MM.1S (cell line): ENCODE measurements at regions not wholly inside any gene's neighbourhood (a gene's known extent, or its start where the extent isn't known, plus 50 kb on each side); places are given as distances from the start of the nearest gene placed in this dataset.
"Not testable (repeated sequence)": the region's sequence is repeated elsewhere in the genome, so short reads cannot be mapped to it uniquely, and the experiment has no call there.

ENCODE experiments used
- DNase-seq: peaks from one replicate; pipeline ENCODE4 v3.0.0-alpha.2; 2015
- H2AFZ ChIP-seq: fragments of 300-600 bp; sonication (generic); 2 replicates; pipeline ENCODE4 v1.6.0; 2016; ENCODE audit warnings: antibody characterized with exemption, low read length
- H3F3A ChIP-seq: fragments of 300-600 bp; sonication (generic); 2 replicates; pipeline ENCODE4 v1.6.1; 2016; ENCODE audit warnings: mild to moderate bottlenecking, antibody characterized with exemption, low read length, moderate library complexity, mixed read lengths; ENCODE audit not compliant: insufficient read depth
- H3K27ac ChIP-seq: fragments of 300-600 bp; sonication (generic); 2 replicates; pipeline ENCODE4 v1.5.1; 2016; ENCODE audit warnings: mild to moderate bottlenecking, low read length
- H3K27me3 ChIP-seq: fragments of 300-600 bp; sonication (generic); replicated peaks from 2 replicates; pipeline ENCODE4 v1.6.0; 2016; ENCODE audit warnings: low read length; ENCODE audit not compliant: insufficient read depth
- H3K36me3 ChIP-seq: fragments of 300-600 bp; sonication (generic); replicated peaks from 2 replicates; pipeline ENCODE4 v1.6.1; 2016; ENCODE audit warnings: mild to moderate bottlenecking, low read length, mixed read lengths; ENCODE audit not compliant: insufficient read depth
- H3K4me1 ChIP-seq: fragments of 300-600 bp; sonication (generic); 2 replicates; pipeline ENCODE4 v1.6.1; 2016; ENCODE audit warnings: low read length, mixed read lengths
- H3K4me2 ChIP-seq: fragments of 300-600 bp; sonication (generic); 2 replicates; pipeline ENCODE4 v1.6.0; 2016; ENCODE audit warnings: low read depth, low read length
- H3K4me3 ChIP-seq: fragments of 300-600 bp; sonication (generic); 2 replicates; pipeline ENCODE4 v1.5.1; 2016; ENCODE audit warnings: low read length, mixed read lengths
- H3K79me2 ChIP-seq: fragments of 300-600 bp; sonication (generic); 2 replicates; pipeline ENCODE4 v1.6.1; 2016; ENCODE audit warnings: mixed run types, low read length, mixed read lengths
- H3K9ac ChIP-seq: fragments of 300-600 bp; sonication (generic); 2 replicates; pipeline ENCODE4 v1.6.1; 2016; ENCODE audit warnings: low read length, mixed read lengths
- H3K9me2 ChIP-seq: fragments of 300-600 bp; sonication (generic); replicated peaks from 2 replicates; pipeline ENCODE4 v1.6.1; 2016; ENCODE audit warnings: mild to moderate bottlenecking, low read length, mixed read lengths; ENCODE audit not compliant: insufficient read depth
- H3K9me3 ChIP-seq: fragments of 300-600 bp; sonication (generic); replicated peaks from 2 replicates; pipeline ENCODE4 v1.6.1; 2016; ENCODE audit warnings: mild to moderate bottlenecking, low read length, mixed read lengths; ENCODE audit not compliant: insufficient read depth
- H4K20me1 ChIP-seq: fragments of 300-600 bp; sonication (generic); 2 replicates; pipeline ENCODE4 v1.6.1; 2016; ENCODE audit warnings: mild to moderate bottlenecking, low read length, moderate library complexity, mixed read lengths; ENCODE audit not compliant: insufficient read depth

DNA sequence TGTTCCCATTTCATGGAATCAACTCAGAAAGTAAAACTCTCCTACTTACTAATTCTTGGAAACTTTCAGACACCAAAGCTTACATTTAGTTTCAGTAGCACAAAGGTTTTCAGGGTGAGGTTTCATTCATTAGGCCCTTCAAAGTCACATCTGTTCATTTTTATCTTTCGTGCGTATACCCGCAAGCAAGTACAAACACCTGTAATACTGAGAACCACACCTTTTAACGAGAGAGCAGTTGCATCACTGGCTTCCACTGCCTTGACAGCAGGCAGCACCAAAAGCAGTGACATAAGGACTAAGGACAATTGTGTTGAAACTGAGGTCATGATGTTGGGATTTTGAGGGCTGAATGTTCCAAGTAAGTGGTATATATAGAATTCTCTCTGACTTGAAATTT is 60.5 kb downstream of the GOLGA6L22 start:
- not testable (repeated sequence) for H3K9me3 ChIP-seq, H2AFZ ChIP-seq, DNase-seq, H3K27me3 ChIP-seq, H4K20me1 ChIP-seq, H3K79me2 ChIP-seq, H3K9ac ChIP-seq, H3K9me2 ChIP-seq, H3K27ac ChIP-seq, H3F3A ChIP-seq, H3K36me3 ChIP-seq, H3K4me1 ChIP-seq, H3K4me2 ChIP-seq, H3K4me3 ChIP-seq

DNA sequence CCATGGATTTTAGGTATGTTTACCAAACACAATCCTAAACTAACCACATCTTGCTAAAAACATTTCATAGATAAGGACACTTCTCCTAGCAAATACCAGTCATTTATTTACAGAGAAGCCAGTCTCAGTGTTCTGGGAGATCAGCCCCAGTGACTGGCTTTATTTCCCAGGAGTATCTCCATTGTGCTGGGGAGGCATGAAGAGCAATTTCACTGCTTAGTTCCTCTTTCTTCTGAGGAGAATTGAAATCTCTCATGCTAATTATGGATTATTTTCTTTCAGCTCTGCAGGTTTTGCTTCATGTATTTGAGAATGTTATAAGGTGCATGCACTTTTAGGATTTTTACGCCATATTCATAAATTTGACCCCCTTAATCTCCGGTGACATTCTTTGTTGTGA is 67.8 kb downstream of the GOLGA6L22 start:
- H3K79me2 ChIP-seq, H3K4me1 ChIP-seq, H3K9me2 ChIP-seq, H3K27ac ChIP-seq, H2AFZ ChIP-seq, DNase-seq, H3K4me2 ChIP-seq, H3F3A ChIP-seq, H3K4me3 ChIP-seq, H3K36me3 ChIP-seq, H3K27me3 ChIP-seq, H3K9me3 ChIP-seq, H4K20me1 ChIP-seq, H3K9ac ChIP-seq: not testable (repeated sequence)

DNA sequence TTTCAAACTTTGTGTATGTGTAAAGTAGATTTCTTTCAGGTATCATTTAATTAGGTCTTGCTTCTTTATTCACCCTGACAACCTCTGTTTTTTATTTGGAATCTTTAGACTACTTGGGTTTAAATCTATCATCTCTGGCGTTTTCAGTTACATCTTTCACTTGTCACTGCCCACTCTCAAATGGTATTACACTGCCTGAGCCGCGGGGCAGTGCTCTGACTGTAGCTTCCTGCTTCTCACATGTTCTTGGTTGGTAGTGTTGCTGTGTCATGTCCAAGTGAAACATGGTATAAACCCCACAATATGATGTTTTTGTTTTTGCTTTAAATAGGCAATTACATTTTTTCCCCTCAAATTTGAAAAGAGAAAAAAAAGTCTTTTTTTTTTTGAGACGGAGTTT is 68.3 kb downstream of the GOLGA6L22 start:
- not testable (repeated sequence) for H3K36me3 ChIP-seq, H3K9me2 ChIP-seq, H2AFZ ChIP-seq, H3K4me3 ChIP-seq, H4K20me1 ChIP-seq, H3F3A ChIP-seq, H3K9ac ChIP-seq, H3K9me3 ChIP-seq, H3K4me2 ChIP-seq, H3K27me3 ChIP-seq, DNase-seq, H3K4me1 ChIP-seq, H3K27ac ChIP-seq, H3K79me2 ChIP-seq

DNA sequence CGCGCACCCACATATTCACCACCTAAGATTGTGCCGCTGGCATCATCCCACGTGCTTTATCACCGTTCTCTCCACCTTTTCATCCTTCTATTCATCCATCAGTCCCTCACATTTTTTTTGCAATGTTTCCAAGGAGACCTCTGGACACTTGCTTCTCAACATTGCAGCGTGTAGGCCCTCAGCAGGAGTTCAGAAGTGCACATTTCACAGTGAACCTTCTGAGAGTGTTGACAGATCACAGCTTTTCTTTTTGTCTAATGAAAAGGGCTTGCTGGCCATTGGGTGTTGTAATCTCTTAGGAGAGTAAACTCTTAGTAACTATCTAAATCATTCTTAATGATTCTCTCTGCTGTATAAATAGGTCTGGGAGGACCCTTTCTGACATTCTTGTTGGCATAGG is 70.5 kb downstream of the GOLGA6L22 start:
- H3K4me2 ChIP-seq, H3K9me2 ChIP-seq, H3F3A ChIP-seq, DNase-seq, H3K27ac ChIP-seq, H3K4me3 ChIP-seq, H2AFZ ChIP-seq, H3K36me3 ChIP-seq, H3K9me3 ChIP-seq, H3K4me1 ChIP-seq, H3K79me2 ChIP-seq, H4K20me1 ChIP-seq, H3K27me3 ChIP-seq, H3K9ac ChIP-seq: not testable (repeated sequence)

DNA sequence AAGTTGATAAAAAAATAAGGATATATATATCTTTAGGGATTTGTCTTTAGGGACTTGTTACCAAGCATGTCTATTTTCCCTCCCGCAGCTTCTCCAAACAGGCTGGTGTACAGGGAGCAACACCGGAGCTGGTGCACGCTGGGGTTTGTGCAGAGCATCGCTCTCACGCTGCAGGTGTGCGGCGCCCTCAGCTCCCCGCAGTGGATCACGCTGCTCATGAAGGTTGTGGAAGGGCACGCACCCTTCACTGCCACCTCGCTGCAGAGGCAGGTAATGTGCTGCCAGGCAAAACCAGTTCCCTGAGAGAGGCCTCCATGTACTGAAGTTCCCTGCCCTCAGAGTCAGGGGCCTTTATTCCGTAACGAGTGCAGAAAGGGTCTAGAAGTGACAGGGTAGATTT is 101.0 kb downstream of the GOLGA6L22 start:
- H3K79me2 ChIP-seq, DNase-seq, H3K9ac ChIP-seq, H3F3A ChIP-seq, H3K36me3 ChIP-seq, H3K27ac ChIP-seq, H3K4me2 ChIP-seq, H2AFZ ChIP-seq, H3K4me3 ChIP-seq, H4K20me1 ChIP-seq, H3K9me3 ChIP-seq, H3K27me3 ChIP-seq, H3K4me1 ChIP-seq, H3K9me2 ChIP-seq: not testable (repeated sequence)

DNA sequence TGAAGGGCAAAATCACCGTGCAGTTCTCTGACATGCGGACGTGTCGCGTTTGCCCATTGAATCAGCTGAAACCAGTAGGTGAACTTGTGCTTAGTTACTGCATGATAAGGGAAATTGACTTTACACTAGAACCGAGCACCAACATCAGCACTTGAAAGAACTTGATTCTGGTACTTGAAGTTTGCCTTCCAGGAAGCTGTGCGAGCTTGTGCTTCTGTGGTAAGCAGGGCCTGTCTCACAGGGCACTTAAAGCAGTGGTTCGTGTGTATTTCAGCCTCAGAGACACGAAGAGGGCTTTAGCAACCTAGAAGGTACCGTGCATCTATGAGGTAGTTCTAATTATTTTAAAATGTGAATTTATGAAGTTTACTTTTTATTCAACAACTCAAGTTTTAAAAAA is 103.0 kb downstream of the GOLGA6L22 start:
- H3K4me2 ChIP-seq, H3K4me3 ChIP-seq, H3K9ac ChIP-seq, H2AFZ ChIP-seq, H3F3A ChIP-seq, H3K9me2 ChIP-seq, H3K79me2 ChIP-seq, H3K36me3 ChIP-seq, DNase-seq, H3K27ac ChIP-seq, H3K4me1 ChIP-seq, H3K9me3 ChIP-seq, H3K27me3 ChIP-seq, H4K20me1 ChIP-seq: not testable (repeated sequence)

DNA sequence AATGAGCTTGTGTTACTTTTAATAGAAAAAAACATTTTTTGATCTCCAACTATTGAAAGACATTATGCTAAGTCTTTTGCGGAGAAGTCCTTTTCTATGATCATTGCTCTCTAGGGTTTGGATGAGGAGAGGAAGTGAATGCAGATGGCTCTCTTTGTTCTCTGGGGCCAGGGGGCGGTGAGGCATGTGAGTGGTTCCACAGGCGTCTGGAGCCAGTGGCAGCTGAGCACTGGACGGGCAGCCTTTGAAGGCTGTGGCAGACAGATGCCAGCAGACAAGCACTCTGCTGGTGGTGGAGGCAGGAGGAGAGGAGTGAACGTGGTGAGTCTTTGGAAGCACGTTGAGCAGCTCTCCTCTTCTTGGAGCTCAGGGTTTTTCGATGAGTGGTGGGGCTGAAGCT is 107.8 kb downstream of the GOLGA6L22 start:
- H3F3A ChIP-seq, H3K4me2 ChIP-seq, H3K9me2 ChIP-seq, H4K20me1 ChIP-seq, DNase-seq, H2AFZ ChIP-seq, H3K9me3 ChIP-seq, H3K27ac ChIP-seq, H3K4me3 ChIP-seq, H3K27me3 ChIP-seq, H3K9ac ChIP-seq, H3K79me2 ChIP-seq, H3K4me1 ChIP-seq, H3K36me3 ChIP-seq: not testable (repeated sequence)

DNA sequence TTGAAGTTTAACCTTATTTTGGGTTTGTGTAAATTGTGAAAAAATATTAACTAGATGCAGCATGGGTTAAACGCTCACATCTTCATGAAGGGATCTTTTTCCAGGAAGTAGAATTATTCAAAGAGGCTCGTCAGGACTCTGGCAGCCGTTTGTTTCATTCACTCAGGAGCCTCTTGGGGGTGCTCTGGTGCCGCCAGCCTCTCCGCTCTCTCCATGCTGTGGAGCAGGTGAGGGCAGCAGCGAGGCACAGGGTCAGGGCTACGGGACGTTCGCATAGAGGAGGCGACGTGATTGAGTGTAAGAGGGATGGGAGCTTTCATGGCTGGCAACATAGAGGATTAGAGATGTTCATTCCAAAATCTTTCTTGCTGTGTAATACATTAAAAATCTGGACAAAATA is 110.8 kb downstream of the GOLGA6L22 start:
- not testable (repeated sequence) for H3K4me3 ChIP-seq, H3K9me2 ChIP-seq, H2AFZ ChIP-seq, H3F3A ChIP-seq, H3K79me2 ChIP-seq, H3K36me3 ChIP-seq, DNase-seq, H3K27ac ChIP-seq, H3K4me1 ChIP-seq, H3K4me2 ChIP-seq, H3K9ac ChIP-seq, H3K9me3 ChIP-seq, H4K20me1 ChIP-seq, H3K27me3 ChIP-seq
